Hepatocyte (in vitro differentiated cells): ENCODE measurements at regions not wholly inside any gene's neighbourhood (a gene's known extent, or its start where the extent isn't known, plus 50 kb on each side); places are given as distances from the start of the nearest gene placed in this dataset.

ENCODE experiments used
- DNase-seq: peaks from one replicate; pipeline ENCODE4 v3.0.0-alpha.2; 2016; ENCODE audit warnings: low spot score
- H2AFZ ChIP-seq: fragments of 200-600 bp; sonication (generic); 2 replicates; pipeline ENCODE4 v1.6.0; 2016; ENCODE audit warnings: antibody characterized with exemption, mild to moderate bottlenecking
- H3K27ac ChIP-seq: fragments of 200-600 bp; sonication (generic); 2 replicates; pipeline ENCODE4 v1.5.1; 2016; ENCODE audit warnings: mild to moderate bottlenecking
- H3K27me3 ChIP-seq: fragments of 200-600 bp; sonication (generic); 2 replicates; pipeline ENCODE4 v1.6.1; 2016
- H3K36me3 ChIP-seq: fragments of 200-600 bp; sonication (generic); replicated peaks from 2 replicates; pipeline ENCODE4 v1.5.1; 2016; ENCODE audit warnings: low read depth; ENCODE audit not compliant: insufficient read depth
- H3K4me1 ChIP-seq: fragments of 200-600 bp; sonication (generic); 2 replicates; pipeline ENCODE4 v1.5.1; 2016; ENCODE audit warnings: mild to moderate bottlenecking, moderate library complexity; ENCODE audit not compliant: insufficient read depth
- H3K4me2 ChIP-seq: fragments of 200-600 bp; sonication (generic); 2 replicates; pipeline ENCODE4 v1.6.0; 2016
- H3K4me3 ChIP-seq: fragments of 200-600 bp; sonication (generic); 2 replicates; pipeline ENCODE4 v1.5.1; 2016; ENCODE audit warnings: mild to moderate bottlenecking
- H3K79me2 ChIP-seq: fragments of 200-600 bp; sonication (generic); 2 replicates; pipeline ENCODE4 v1.6.0; 2017; ENCODE audit warnings: mild to moderate bottlenecking
- H3K9me2 ChIP-seq: fragments of 200-600 bp; sonication (generic); replicated peaks from 2 replicates; pipeline ENCODE4 v1.6.0; 2017; ENCODE audit warnings: mild to moderate bottlenecking; ENCODE audit not compliant: insufficient read depth
- H3K9me3 ChIP-seq: fragments of 200-600 bp; sonication (generic); 2 replicates; pipeline ENCODE4 v1.5.1; 2016; ENCODE audit warnings: low read depth, mild to moderate bottlenecking
- H4K20me1 ChIP-seq: fragments of 200-600 bp; sonication (generic); 2 replicates; pipeline ENCODE4 v1.6.0; 2016; ENCODE audit warnings: mild to moderate bottlenecking; ENCODE audit not compliant: insufficient read depth, poor library complexity, severe bottlenecking
- CTCF ChIP-seq: fragments of 200-600 bp; sonication (generic); IDR thresholded peaks from 2 replicates; pipeline ENCODE4 v1.5.1; 2016; ENCODE audit warnings: antibody characterized with exemption, mild to moderate bottlenecking; ENCODE audit not compliant: poor library complexity
- EZH2 ChIP-seq: fragments of 200-600 bp; sonication (generic); IDR thresholded peaks from 2 replicates; pipeline ENCODE4 v1.6.1; 2016; ENCODE audit warnings: antibody characterized with exemption, mild to moderate bottlenecking, borderline replicate concordance
- EZH2phosphoT487 ChIP-seq: fragments of 200-600 bp; sonication (generic); IDR thresholded peaks from one replicate; pipeline ENCODE4 v1.6.1; 2018; ENCODE audit warnings: antibody characterized with exemption, mild to moderate bottlenecking, low read depth, moderate library complexity; ENCODE audit not compliant: unreplicated experiment, severe bottlenecking
- WGBS: methylation state at CpG from one replicate; pipeline ENCODE4 v1.1.6; 2016; ENCODE audit warnings: low lambda C conversion rate; ENCODE audit errors: missing lambda C conversion rate; 5-methylcytosine and 5-hydroxymethylcytosine counted together

DNA sequence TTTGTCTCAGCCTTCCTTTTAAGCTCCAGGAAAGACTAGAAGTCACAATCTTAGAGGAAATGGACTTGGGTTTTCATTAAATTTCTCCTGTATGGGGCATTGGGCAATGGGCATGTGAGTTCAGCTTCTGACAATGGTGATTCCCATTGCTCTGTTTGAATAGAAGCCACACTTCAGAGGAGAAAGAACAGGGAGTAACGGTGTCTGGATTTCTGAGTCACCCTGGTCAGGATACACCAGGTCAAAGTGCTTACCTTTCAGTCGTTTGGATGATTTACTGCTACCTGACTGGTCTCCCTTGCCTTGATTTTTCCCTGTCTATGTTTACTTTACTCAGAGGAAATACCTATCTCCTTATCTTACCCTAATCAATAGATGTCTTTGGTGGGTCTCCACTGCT, 111.7 kb upstream of the VEPH1 start:
- no peaks in the 10 kb centered on the region for H3K27me3 ChIP-seq
- no peak overlapping the region for H2AFZ ChIP-seq
- no peaks in the 10 kb centered on the region for H3K79me2 ChIP-seq
- no peaks in the 10 kb centered on the region for H3K36me3 ChIP-seq
- no peak overlapping the region for H3K4me3 ChIP-seq
- H3K4me2 ChIP-seq, result no peak overlapping the region
- H3K4me1 ChIP-seq, result no peaks in the 10 kb centered on the region
- no peak for DNase-seq
- TF ChIP-seq CTCF (no peak), EZH2 (no peak), EZH2phosphoT487 (no peak)
- H3K9me3 ChIP-seq, result no peaks in the 10 kb centered on the region
- 31% methylated on average over 2 of the region's 2 CpGs for WGBS
- no peaks in the 10 kb centered on the region for H4K20me1 ChIP-seq
- H3K9me2 ChIP-seq, result no peaks in the 10 kb centered on the region
- no peak overlapping the region for H3K27ac ChIP-seq

GRCh38 chr3:157611536-157612076, 108.4 kb upstream of the VEPH1 start:
- no peaks in the 10 kb centered on the region for H3K4me1 ChIP-seq
- no peak overlapping the region for H3K4me2 ChIP-seq
- H3K9me2 ChIP-seq, result no peaks in the 10 kb centered on the region
- no peaks in the 10 kb centered on the region for H3K27me3 ChIP-seq
- H3K9me3 ChIP-seq, result no peaks in the 10 kb centered on the region
- DNase-seq, result no peak
- H3K27ac ChIP-seq, result no peak overlapping the region
- H3K36me3 ChIP-seq, result no peaks in the 10 kb centered on the region
- H2AFZ ChIP-seq, result no peak overlapping the region
- no peaks in the 10 kb centered on the region for H3K79me2 ChIP-seq
- H3K4me3 ChIP-seq, result no peak overlapping the region
- TF ChIP-seq EZH2phosphoT487 (no peak), CTCF (no peak), EZH2 (no peak)
- WGBS, result 92% methylated on average over 4 of the region's 4 CpGs
- no peaks in the 10 kb centered on the region for H4K20me1 ChIP-seq

- Histone ChIP-seq H3K4me3 (no peak overlapping the region), H3K79me2 (no peaks in the 10 kb centered on the region), H3K9me2 (no peaks in the 10 kb centered on the region), H3K4me1 (no peaks in the 10 kb centered on the region), H3K27ac (no peak overlapping the region), H3K4me2 (no peak overlapping the region), H3K27me3 (no peaks in the 10 kb centered on the region), H4K20me1 (no peaks in the 10 kb centered on the region), H3K36me3 (no peaks in the 10 kb centered on the region), H2AFZ (no peak overlapping the region), H3K9me3 (no peaks in the 10 kb centered on the region)
- 96% methylated on average over 7 of the region's 7 CpGs for WGBS
- TF ChIP-seq EZH2phosphoT487, result no peak
- TF ChIP-seq CTCF, result no peak
- TF ChIP-seq EZH2, result no peak
- DNase-seq, result no peak
Observed at GRCh38 chr3:157610876-157611535, 107.8 kb upstream of the VEPH1 start.
